ENCODE measurements at regions not wholly inside any gene's neighbourhood (a gene's known extent, or its start where the extent isn't known, plus 50 kb on each side); places are given as distances from the start of the nearest gene placed in this dataset.
"Not testable (repeated sequence)": the region's sequence is repeated elsewhere in the genome, so short reads cannot be mapped to it uniquely, and the experiment has no call there.

DNA sequence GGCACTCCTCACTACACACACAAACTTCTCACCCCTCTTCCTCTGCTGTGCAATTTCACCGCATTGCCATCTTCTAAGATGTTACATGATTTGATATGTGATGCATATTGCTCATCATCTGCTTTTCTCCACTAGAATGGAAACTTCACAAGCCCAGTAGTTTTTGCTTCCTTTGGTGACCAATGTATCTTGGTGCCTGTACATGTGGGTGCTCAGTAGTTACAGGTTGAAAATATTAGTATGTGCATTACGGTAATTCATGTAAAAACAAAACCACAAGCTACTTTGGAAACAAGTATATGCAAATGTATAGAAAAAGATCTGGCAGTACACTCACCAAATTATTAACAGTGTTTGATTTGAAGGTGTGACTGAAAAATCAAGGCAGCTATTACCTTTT, 522.4 kb downstream of the TTLL7 start:
- H3K9me3 ChIP-seq; intact Hi-C loops (cut with DNase I); H3K27me3 ChIP-seq; FAIRE-seq; H3K27ac ChIP-seq; H3K4me3 ChIP-seq; H3K4me1 ChIP-seq; H3K36me3 ChIP-seq; DNase-seq; ATAC-seq: not testable (repeated sequence)
- WGBS, 2 donors, result 98% methylated on average over 2 of the region's 2 CpGs

DNA sequence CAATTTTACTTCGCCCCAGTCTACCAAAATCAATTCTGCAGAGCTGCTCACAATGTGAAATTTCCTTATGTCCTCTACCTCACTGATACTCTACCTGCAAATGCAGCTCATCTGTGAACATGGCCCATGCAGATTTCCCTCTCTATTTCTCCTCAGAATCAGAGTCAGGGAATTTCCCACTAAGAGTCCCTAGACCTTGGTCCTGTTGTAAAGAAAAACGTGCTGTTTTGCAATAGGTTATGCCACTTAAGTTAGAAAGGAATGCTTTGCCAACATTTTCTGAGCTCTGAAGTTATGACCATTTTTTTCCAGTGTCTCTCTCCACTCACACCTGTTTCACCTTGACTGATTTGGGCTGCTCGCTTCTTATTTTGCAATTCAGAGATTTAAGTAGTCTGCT, 524.0 kb downstream of the TTLL7 start:
- intact Hi-C loops (cut with DNase I); H3K4me1 ChIP-seq; H3K36me3 ChIP-seq; FAIRE-seq; DNase-seq; H3K4me3 ChIP-seq; H3K9me3 ChIP-seq; H3K27ac ChIP-seq; H3K27me3 ChIP-seq: not testable (repeated sequence)
- 53 to 63% methylated on average over 3 of the region's 3 CpGs for WGBS, 2 donors
- ATAC-seq, result peak in 2 of 4 donors; percentile 72 to 76

DNA sequence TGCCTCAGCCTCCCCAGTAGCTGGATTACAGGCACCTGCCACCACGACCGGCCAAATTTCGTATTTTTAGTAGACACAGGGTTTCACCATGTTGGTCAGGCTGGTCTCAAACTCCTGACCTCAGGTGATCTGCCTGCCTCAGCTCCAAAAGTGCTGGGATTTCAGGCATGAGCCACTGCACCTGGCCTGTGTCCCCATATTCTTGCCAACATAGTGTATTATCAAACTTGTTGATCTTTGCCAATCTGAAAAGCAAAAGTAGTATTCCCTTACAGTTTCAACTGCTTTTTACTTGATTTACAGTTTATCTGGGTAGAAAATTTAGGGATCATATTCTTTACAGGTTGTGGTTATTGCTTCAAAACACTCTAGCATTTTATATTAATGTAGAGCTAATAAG, 524.9 kb downstream of the TTLL7 start:
- not testable (repeated sequence) for H3K4me3 ChIP-seq

DNA sequence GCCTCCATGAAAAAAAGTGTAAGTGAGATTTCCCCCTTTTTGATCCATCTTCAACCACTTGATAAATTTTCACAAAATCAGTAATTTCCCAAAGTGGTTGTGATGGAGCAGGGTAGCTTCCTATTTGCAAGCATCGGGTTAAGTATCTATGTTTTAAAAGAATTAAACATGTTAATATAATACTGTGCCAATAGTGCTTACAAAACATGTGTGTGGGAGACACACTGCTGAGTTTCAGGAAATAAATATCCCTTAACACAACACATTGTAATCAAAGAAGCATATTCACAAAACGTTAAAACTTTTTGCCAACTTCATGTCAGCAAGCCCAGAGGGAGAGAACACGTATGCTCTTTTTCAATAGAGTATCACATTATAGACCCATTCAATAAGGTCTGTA, 526.9 kb downstream of the TTLL7 start:
- H3K36me3 ChIP-seq; FAIRE-seq; H3K9me3 ChIP-seq; ATAC-seq; H3K4me1 ChIP-seq; H3K27ac ChIP-seq; DNase-seq; H3K4me3 ChIP-seq; intact Hi-C loops (cut with DNase I); H3K27me3 ChIP-seq: not testable (repeated sequence)
- WGBS, 2 donors, result 50 to 57% methylated on average over 3 of the region's 3 CpGs

More for the DNA sequence above, 524.9 kb downstream of the TTLL7 start:
- H3K27ac ChIP-seq; intact Hi-C loops (cut with DNase I); H3K9me3 ChIP-seq; H3K27me3 ChIP-seq; DNase-seq; H3K36me3 ChIP-seq; H3K4me1 ChIP-seq; FAIRE-seq; ATAC-seq: not testable (repeated sequence)
- WGBS, 2 donors, result 93 to 96% methylated on average over 3 of the region's 3 CpGs

DNA sequence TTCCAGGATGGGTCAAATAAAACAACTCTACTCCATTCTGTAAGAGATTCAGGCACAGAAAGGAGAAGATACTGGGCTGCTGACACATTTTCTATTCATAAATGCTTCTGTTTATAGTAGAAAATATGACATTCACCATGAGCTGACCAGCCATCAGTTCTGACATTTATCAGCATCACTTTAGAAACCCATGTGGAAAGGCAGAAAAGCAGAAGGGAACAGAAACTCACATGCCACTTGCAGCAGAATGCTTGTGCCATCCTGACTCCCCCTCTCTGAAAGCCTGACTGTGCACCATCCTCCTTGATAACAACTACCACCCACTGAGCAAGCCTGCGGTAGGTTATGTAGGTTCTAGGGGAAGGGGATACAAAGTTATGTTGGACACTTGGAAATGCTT, 527.7 kb downstream of the TTLL7 start:
- H3K4me1 ChIP-seq; FAIRE-seq; H3K36me3 ChIP-seq; H3K9me3 ChIP-seq; H3K4me3 ChIP-seq; DNase-seq; intact Hi-C loops (cut with DNase I); H3K27ac ChIP-seq; ATAC-seq; H3K27me3 ChIP-seq: not testable (repeated sequence)
- 95 to 100% methylated on average over 1 of the region's 1 CpG for WGBS, 2 donors

DNA sequence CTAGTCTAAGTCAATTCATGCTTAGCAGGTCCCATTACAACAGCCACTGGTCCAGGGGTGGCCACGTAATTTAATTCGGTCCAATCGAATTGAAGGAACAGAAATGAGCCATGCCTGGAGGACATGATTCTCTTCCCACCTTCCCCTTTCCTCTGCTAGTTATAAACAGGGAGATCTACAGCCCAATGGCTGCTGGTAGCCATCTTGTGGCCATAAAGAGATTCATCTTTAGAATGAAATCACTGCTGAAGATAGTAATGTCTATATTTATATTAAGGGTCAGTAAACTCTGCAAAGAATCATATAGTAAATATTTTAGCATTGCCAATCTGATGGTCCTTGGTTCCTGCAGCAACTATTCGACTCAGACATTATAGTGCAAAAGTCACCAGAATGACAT, 530.6 kb downstream of the TTLL7 start:
- H3K27ac ChIP-seq; H3K9me3 ChIP-seq; FAIRE-seq; H3K4me3 ChIP-seq; intact Hi-C loops (cut with DNase I); H3K36me3 ChIP-seq; H3K4me1 ChIP-seq; H3K27me3 ChIP-seq; ATAC-seq; DNase-seq: not testable (repeated sequence)
- WGBS, 2 donors, result 83 to 94% methylated on average over 4 of the region's 4 CpGs

DNA sequence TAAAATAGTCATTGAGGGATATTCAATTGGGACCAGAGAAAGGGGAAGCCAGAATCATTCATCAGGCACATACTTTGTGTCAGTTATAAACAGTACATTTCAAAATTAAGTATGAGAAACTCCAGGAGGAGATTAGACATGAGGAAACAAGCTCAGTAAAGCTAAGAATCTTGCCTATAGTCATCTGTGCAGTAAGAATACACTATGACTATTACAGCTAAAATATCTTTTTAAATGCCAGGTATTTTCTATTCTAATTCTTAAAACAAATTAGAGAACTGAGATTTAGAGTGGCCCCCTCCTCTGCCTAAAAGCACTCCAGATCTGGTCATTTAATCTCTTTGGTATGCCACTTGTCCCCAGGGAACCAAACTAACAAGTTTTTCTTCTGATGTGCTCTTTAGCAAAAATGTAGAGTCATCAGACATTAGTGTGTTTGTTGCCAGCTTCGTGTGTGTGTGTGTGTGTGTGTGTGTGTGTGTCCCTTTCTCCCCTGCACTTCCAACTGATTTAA, 541.1 kb downstream of the TTLL7 start:
- DNase-seq; H3K27ac ChIP-seq; H3K4me3 ChIP-seq; H3K36me3 ChIP-seq; FAIRE-seq; H3K4me1 ChIP-seq; intact Hi-C loops (cut with DNase I); H3K9me3 ChIP-seq; H3K27me3 ChIP-seq: not testable (repeated sequence)
- WGBS, 2 donors, result 40 to 56% methylated on average over 1 of the region's 1 CpG
- ATAC-seq, result peak in 2 of 4 donors; percentile 22 to 26

DNA sequence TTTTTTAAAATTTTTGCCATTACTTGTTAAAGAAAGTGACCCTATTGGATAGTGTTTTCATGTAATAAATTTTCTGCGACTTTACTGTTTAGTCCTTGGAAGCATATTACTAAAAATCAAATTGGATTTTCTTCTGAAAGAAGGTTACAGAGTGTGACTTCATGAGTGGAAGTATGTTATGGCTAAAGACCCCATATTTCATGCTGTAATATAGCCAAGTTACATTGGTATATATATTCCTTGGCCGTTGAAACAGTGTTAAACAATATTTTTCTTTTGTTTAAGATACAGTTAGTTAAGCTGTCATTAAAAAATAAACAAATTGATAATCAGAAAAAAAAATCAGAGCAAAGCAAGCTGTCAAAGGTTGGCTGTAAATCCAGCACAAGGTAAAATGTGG, 541.7 kb downstream of the TTLL7 start:
- H3K4me1 ChIP-seq; H3K27me3 ChIP-seq; H3K4me3 ChIP-seq; H3K27ac ChIP-seq; FAIRE-seq; DNase-seq; ATAC-seq; intact Hi-C loops (cut with DNase I); H3K9me3 ChIP-seq; H3K36me3 ChIP-seq: not testable (repeated sequence)
- WGBS, 2 donors, result 69 to 76% methylated on average over 2 of the region's 2 CpGs

DNA sequence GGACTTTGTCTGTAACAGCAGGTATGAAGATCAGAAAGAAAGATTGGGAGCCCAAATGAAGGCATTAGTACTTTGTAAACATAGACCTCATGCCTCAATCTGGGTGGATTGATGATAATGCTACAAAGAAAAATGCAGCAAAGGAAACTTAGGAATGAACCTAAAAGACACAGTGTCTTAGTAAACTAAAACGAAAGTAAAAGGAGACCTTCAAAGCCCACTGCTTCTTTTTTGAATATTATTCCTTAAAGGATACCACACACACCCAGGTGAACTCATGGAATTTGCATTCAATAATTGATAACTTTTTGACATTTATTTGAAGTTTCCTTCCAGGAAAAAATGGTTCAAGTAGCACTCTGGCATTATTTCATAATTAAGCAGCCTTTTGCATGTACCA, 543.2 kb downstream of the TTLL7 start:
- not testable (repeated sequence) for DNase-seq

DNA sequence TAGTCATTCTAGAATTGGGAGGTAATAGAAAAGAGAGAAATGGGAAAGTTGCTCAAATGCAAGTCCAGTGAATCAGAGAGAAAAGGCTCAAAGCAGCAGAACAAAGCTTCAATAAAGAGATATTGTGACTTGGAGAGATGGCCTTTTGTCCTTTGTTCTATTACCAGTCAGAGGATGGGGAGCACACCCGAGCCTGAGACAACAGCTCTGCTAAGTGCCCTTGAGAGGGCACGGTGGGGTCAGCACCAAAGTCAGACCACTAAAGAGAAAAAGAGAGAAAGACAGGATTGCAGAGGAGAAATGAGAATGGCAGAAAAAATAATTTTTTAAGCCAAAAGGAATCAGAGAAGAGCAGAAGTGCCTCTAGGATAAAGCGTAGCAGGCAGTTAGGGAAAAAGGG, 553.1 kb downstream of the TTLL7 start:
- ATAC-seq; H3K36me3 ChIP-seq; H3K4me1 ChIP-seq; H3K27me3 ChIP-seq; DNase-seq; FAIRE-seq; H3K4me3 ChIP-seq; H3K27ac ChIP-seq; H3K9me3 ChIP-seq; intact Hi-C loops (cut with DNase I): not testable (repeated sequence)
- WGBS, 2 donors, result 70 to 78% methylated on average over 3 of the region's 3 CpGs

More for the DNA sequence above, 543.2 kb downstream of the TTLL7 start:
- H3K4me1 ChIP-seq; H3K36me3 ChIP-seq; H3K27me3 ChIP-seq; H3K4me3 ChIP-seq; ATAC-seq; intact Hi-C loops (cut with DNase I); H3K27ac ChIP-seq; H3K9me3 ChIP-seq: not testable (repeated sequence)
- FAIRE-seq, result peak; percentile 9
- 31 to 75% methylated on average over 1 of the region's 1 CpG for WGBS, 2 donors

DNA sequence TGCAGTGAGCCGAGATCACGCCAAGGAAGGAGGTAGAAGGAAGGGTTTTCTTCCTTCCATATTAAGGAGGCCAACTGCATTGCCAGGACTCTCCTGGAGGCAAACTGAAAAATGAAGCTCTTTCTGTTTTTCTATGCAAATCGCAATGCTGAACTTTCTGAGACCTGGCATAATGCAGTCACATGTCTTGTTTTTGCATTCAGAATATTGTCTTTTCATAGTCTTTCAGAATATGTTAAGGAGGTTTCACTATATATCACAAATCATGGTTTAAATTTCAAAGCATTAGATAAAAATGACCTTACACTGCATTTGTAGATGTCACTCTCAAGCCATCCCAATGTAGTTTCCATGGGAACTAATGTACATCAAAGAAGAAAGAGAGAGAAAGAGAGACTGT, 556.5 kb downstream of the TTLL7 start:
- H3K9me3 ChIP-seq; H3K36me3 ChIP-seq; intact Hi-C loops (cut with DNase I); ATAC-seq; DNase-seq; H3K27me3 ChIP-seq; H3K4me3 ChIP-seq; H3K4me1 ChIP-seq; H3K27ac ChIP-seq: not testable (repeated sequence)
- FAIRE-seq, result peak; percentile 76
- 100% methylated on average over 3 of the region's 3 CpGs for WGBS, 2 donors

DNA sequence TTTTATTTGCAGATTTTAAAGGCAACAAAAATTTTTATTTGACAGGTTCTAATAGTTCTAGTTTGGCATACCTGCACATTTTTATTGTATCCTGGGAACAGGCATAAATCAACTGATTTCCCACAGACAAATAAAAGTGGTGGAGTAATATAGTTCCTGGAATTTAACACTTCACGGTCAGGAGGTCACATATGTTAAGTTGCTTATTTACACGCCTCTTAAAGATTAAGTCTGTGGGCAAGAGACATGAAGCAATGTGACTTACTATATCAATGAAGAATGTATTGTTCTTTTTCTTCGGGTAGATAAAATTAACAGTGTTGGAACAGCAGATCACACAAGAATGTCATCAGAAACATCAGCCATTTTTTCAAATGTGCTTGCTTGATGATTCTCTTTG, 558.3 kb downstream of the TTLL7 start:
- H3K4me3 ChIP-seq; DNase-seq; H3K27ac ChIP-seq; ATAC-seq; H3K27me3 ChIP-seq; H3K36me3 ChIP-seq; intact Hi-C loops (cut with DNase I); H3K9me3 ChIP-seq; H3K4me1 ChIP-seq: not testable (repeated sequence)
- peak; percentile 23 for FAIRE-seq
- 65 to 68% methylated on average over 3 of the region's 3 CpGs for WGBS, 2 donors

DNA sequence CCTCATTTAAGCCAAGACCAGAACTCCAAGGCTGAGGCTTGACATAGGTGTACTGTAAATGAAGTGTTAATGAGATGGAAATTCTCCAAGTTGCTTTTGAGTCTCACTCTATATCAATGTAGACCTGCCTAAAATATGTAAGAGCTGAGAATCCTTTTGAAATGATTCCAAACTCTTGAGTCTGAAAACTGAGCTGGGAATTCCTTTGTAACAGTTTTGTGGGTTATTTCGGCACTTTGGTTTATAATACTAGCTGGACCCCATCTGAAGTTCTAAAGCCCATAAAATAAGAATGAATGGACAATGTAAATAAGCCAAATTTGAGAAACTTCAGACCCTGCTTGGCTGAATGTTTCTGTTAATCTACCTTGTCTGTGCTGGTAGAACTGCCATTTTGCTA, 558.9 kb downstream of the TTLL7 start:
- peak; percentile 73 for FAIRE-seq
- H3K4me1 ChIP-seq; ATAC-seq; H3K4me3 ChIP-seq; H3K36me3 ChIP-seq; H3K27ac ChIP-seq; H3K9me3 ChIP-seq; intact Hi-C loops (cut with DNase I); DNase-seq; H3K27me3 ChIP-seq: not testable (repeated sequence)
- 91 to 97% methylated on average over 1 of the region's 1 CpG for WGBS, 2 donors

Data from pancreas (tissue), 10 donors.